ENCODE measurements at regions not wholly inside any gene's neighbourhood (a gene's known extent, or its start where the extent isn't known, plus 50 kb on each side); places are given as distances from the start of the nearest gene placed in this dataset.

- Histone ChIP-seq H3K79me2 (ENCODE audit: insufficient read depth, low read depth, low read length) (no peaks in the 10 kb centered on the region), H3K4me1 (ENCODE audit: insufficient read depth, low read length, poor library complexity, severe bottlenecking) (no peaks in the 10 kb centered on the region), H3K4me3 (ENCODE audit: low read depth, low read length, poor library complexity, severe bottlenecking) (no peak overlapping the region), H3K9me2 (ENCODE audit: insufficient read depth, low read length) (no peaks in the 10 kb centered on the region), H3K4me2 (ENCODE audit: low read length) (no peak overlapping the region), H3K9me3 (ENCODE audit: low read length) (no peaks in the 10 kb centered on the region), H3K36me3 (ENCODE audit: insufficient read depth, low read length) (no peaks in the 10 kb centered on the region), H4K20me1 (ENCODE audit: insufficient read depth, low read length) (no peaks in the 10 kb centered on the region), H2AFZ (ENCODE audit: low read length) (no peak overlapping the region), H3K27ac (ENCODE audit: low read depth, low read length, poor library complexity, severe bottlenecking) (no peak overlapping the region)
- BruUV-seq (replicated peaks): no TSS peak
- ChIA-PET POLR2A (no interaction called here), CTCF (ENCODE audit: unreplicated experiment) (no interaction called here)
- intact Hi-C loops (cut with micrococcal nuclease; ENCODE audit: unreplicated experiment): no loop called here
- no peak for DNase-seq (ENCODE audit: low spot score)
- no peak for TF ChIP-seq EZH2phosphoT487 (IDR thresholded peaks at IDR 0.05; ENCODE audit: borderline replicate concordance, low read depth, low read length)
- no peak for TF ChIP-seq CTCF (conservative IDR thresholded peaks at IDR 0.05; ENCODE audit: low read length)
Measured at GRCh38 chr2:106734165-106734564, 151.8 kb downstream of the ST6GAL2 start.

GRCh38 chr2:106735807-106736206 is 150.2 kb downstream of the ST6GAL2 start:
- intact Hi-C loops (cut with micrococcal nuclease; ENCODE audit: unreplicated experiment): no loop called here
- no peak overlapping the region for H3K4me2 ChIP-seq (ENCODE audit: low read length)
- H3K9me3 ChIP-seq (ENCODE audit: low read length): no peaks in the 10 kb centered on the region
- H3K27ac ChIP-seq (ENCODE audit: low read depth, low read length, poor library complexity, severe bottlenecking): no peak overlapping the region
- no peaks in the 10 kb centered on the region; the same call in 1 of the 2 replicates for H3K9me2 ChIP-seq (ENCODE audit: insufficient read depth, low read length)
- ChIA-PET CTCF (ENCODE audit: unreplicated experiment) (no interaction called here), POLR2A (no interaction called here)
- TF ChIP-seq EZH2phosphoT487 (IDR thresholded peaks at IDR 0.05; ENCODE audit: borderline replicate concordance, low read depth, low read length) (no peak), CTCF (conservative IDR thresholded peaks at IDR 0.05; ENCODE audit: low read length) (no peak)
- H2AFZ ChIP-seq (ENCODE audit: low read length): no peak overlapping the region
- DNase-seq (ENCODE audit: low spot score): no peak
- H3K79me2 ChIP-seq (ENCODE audit: insufficient read depth, low read depth, low read length): no peaks in the 10 kb centered on the region
- no TSS peak for BruUV-seq (replicated peaks)
- H3K4me1 ChIP-seq (ENCODE audit: insufficient read depth, low read length, poor library complexity, severe bottlenecking): no peaks in the 10 kb centered on the region
- no peak overlapping the region for H3K4me3 ChIP-seq (ENCODE audit: low read depth, low read length, poor library complexity, severe bottlenecking)
- H3K36me3 ChIP-seq (ENCODE audit: insufficient read depth, low read length): no peaks in the 10 kb centered on the region
- no peaks in the 10 kb centered on the region for H4K20me1 ChIP-seq (ENCODE audit: insufficient read depth, low read length)

- Histone ChIP-seq H3K36me3 (ENCODE audit: insufficient read depth, low read length) (no peaks in the 10 kb centered on the region), H3K4me1 (ENCODE audit: insufficient read depth, low read length, poor library complexity, severe bottlenecking) (no peaks in the 10 kb centered on the region), H3K9me2 (ENCODE audit: insufficient read depth, low read length) (no peaks in the 10 kb centered on the region; the same call in 1 of the 2 replicates), H3K79me2 (ENCODE audit: insufficient read depth, low read depth, low read length) (no peaks in the 10 kb centered on the region), H4K20me1 (ENCODE audit: insufficient read depth, low read length) (no peaks in the 10 kb centered on the region), H3K4me2 (ENCODE audit: low read length) (no peak overlapping the region), H3K4me3 (ENCODE audit: low read depth, low read length, poor library complexity, severe bottlenecking) (no peak overlapping the region), H3K9me3 (ENCODE audit: low read length) (no peaks in the 10 kb centered on the region), H3K27ac (ENCODE audit: low read depth, low read length, poor library complexity, severe bottlenecking) (no peak overlapping the region), H2AFZ (ENCODE audit: low read length) (no peak overlapping the region)
- CTCF ChIA-PET (ENCODE audit: unreplicated experiment): no interaction called here
- no TSS peak for BruUV-seq (replicated peaks)
- intact Hi-C loops (cut with micrococcal nuclease; ENCODE audit: unreplicated experiment): no loop called here
- DNase-seq (ENCODE audit: low spot score): no peak
- POLR2A ChIA-PET: no interaction called here
- no peak for TF ChIP-seq CTCF (conservative IDR thresholded peaks at IDR 0.05; ENCODE audit: low read length)
- no peak for TF ChIP-seq EZH2phosphoT487 (IDR thresholded peaks at IDR 0.05; ENCODE audit: borderline replicate concordance, low read depth, low read length)
Measured at GRCh38 chr2:106736221-106736620, 149.7 kb downstream of the ST6GAL2 start.

Data from OCI-LY7 (cell line).